NCI-H1417 (cell line): ENCODE measurements at regions not wholly inside any gene's neighbourhood (a gene's known extent, or its start where the extent isn't known, plus 50 kb on each side); places are given as distances from the start of the nearest gene placed in this dataset.

Experiments
- DNase-seq, 3 experiments: peaks; one replicate each; lab custom pipeline; 2025; lab: John Stamatoyannopoulos, UW

GRCh38 chr19:5216141-5216847 is 124.3 kb downstream of the PTPRS start:
- DNase-seq, result no peak

DNA sequence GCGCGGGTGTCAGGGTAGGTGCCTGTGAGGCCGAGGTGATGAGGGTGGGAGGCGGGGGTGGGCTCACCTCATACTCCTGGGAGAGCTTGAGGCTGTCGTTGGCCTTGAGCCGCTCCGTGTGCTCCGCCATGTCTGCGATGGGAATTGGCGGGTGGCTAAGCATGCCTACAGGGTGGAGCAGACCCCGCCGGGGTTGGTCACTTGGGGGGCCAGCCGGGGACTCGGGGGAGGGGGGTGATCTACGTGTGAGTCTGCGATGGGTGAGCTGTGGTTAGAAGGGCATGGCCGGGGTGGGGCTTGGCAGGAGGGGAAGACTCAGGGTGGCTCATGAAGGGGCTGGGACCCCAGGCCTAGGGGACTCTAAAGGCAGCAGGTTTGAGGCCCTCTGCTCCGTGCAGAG is 125.2 kb downstream of the PTPRS start:
- DNase-seq, result no peak

DNA sequence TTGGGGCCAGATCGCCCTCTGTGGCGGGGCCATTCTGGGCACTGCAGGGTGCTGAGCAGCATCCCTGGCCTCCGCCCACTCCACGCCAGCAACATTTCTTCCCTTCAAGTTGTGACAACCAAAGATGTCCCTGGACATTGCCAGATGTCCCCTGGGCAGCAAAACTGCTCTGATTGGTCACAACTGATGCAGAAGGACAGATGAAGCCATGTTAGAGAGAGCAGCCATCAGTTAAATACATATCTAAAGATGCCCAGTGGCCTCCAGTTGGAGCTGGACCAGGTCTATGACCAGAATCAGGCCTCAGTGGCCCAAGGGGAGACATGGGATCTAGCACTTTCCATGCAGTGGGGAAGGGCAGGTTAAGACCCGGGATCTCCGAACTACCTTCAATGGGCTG is 125.7 kb downstream of the PTPRS start:
- DNase-seq, result no peak

DNA sequence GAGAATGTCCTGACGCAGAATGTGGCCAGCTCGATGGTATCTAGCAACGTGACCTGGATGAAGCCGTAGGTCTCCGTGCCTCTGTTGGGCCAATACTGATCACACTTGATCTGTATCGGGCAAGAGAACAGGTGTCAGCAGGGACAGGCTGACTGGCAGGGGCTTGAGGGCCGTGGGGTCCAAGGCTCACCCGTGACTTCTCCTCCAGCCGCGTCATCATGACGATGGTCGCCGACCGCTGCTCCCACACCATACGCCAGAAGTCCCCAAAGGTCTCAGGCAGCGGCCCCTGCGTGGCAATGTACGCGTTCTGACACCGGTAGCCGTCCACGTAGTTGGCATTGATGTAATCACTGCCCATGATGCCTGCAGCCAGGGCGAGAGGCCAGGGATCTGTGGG is 126.2 kb downstream of the PTPRS start:
- DNase-seq, result no peak

DNA sequence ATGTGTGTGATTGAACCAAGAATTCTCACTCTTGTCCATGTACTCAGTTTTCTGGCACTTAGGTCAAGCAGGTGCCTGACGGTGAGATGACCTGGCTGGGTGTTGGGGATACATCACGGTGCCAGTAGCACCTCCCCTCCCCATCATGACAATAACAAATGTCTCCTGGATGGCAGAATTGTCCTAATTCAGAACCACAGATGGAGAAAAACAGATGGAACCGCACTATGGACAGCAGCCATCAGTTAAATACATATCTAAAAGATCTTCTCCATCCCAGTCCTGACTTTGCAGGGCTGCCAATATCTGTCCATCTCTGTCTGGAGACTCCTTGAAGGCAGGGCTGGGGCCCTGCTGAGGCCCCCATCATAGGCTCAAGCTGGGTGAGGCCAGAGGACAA is 126.9 kb downstream of the PTPRS start:
- no peak for DNase-seq

DNA sequence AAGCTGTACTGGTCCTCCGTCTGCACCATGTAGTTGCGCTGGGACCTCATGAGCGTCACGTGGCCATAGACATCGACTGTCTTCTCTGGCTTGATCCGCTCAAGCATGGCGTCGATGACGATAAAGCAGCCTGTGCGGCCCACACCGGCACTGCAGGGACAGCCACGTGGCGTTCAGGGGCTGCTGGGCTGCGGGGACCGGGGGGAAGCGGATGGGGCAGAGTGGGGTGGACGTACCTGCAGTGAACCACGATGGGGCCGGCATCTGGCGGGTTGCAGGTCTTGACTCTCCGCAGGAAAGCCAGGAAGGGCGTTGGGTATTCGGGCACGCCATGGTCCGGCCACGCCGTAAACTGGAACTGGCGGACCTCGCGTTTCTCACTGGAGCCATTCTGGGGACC is 128.5 kb downstream of the PTPRS start:
- no peak for DNase-seq

- no peak for DNase-seq
Measured at GRCh38 chr19:5211217-5211822, 129.3 kb downstream of the PTPRS start.

DNA sequence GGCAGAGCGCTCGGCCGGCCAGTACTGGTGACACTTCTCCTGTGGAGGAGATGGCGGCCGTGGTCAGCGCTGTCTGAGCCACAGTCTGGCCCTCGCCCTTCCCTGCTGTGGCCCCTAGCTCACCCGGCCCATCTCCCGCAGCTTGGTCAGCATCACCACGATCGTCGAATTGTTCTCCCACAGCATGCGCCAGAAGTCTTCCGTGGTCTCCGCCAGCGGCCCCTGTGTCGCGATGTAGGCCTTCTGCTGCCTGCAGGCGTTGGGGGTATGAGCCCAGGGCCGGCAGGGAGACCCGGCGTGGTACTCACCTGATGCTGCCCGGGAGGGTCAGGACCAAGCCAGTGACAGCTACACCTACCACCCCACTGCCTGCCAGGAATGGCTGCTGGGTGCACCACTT is 130.1 kb downstream of the PTPRS start:
- DNase-seq, result no peak

GRCh38 chr19:5207806-5208205 is 132.8 kb downstream of the PTPRS start:
- DNase-seq, result no peak

- DNase-seq, result no peak
Measured at GRCh38 chr19:5206751-5207075, 133.9 kb downstream of the PTPRS start.

DNA sequence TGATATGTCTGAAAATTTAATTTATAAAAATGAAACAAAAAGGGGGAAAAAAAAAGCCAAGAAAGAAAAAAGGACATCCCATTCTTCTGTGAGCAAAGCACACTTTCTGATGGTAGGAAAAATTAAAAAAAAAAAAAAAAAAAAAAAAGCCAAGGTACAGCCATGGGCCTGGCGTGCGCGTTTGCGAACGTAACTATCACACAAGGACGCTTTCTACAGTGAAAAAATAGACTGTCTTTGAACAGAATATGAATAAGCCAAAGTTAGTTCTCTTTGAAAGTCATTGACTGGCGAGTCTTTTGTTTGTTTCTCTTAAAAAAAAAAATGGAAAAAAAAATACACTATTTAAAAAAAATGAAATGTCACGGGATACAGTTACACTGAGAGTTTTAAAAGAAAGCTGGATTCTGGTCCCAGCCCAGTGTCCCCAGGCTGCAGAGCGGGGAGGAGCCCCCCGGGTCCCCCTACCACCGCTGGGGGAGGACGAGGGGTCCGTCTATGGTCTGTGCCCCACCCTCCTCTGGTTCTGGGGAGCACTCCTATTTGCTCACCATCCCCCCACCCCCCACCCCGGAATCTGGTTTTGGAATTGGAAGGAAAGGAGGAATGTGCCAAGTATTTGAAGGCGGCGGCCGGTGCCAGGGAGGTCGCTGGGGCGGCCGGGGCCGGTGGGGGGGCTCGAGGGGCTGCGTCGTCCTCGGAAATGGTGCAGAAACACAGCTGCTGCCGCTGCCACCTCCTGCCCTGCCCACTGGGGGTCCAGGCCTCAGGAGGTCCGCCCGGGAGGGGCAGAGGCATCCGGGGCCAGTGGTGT is 134.5 kb downstream of the PTPRS start:
- DNase-seq, result no peak

GRCh38 chr19:5205381-5205780 is 135.2 kb downstream of the PTPRS start:
- DNase-seq, result no peak

DNA sequence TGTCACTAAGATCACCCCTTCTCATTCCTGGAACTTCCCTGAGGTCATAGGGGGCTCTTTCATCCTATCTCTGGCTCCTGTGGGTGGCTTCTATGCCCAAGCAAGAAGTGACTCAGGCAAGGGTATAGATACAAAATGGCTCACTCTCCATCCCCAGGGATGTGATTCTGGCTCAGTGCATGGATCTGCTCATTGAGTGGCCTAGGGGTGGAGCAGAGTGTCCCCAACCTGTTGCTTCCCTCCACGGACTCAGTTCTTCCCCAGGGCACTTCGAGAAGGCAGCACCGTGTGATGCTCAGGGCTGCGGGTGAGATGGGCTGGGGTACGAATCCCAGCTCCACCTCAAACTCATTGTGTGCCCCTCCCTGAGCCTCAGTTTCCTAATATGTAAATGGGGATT is 136.4 kb downstream of the PTPRS start:
- DNase-seq, result no peak
